ENCODE measurements at regions not wholly inside any gene's neighbourhood (a gene's known extent, or its start where the extent isn't known, plus 50 kb on each side); places are given as distances from the start of the nearest gene placed in this dataset.

- DNase-seq (no peak), ATAC-seq (ENCODE audit: low read depth) (no peak)
- H3K18ac ChIP-seq (ENCODE audit: low read depth, low read length): no peak overlapping the region
- intact Hi-C loops (cut with micrococcal nuclease) (no loop called here), dilution Hi-C loops (cut with HindIII; ENCODE audit: low sequenced_read_pairs, unreplicated experiment) (no loop called here), in situ Hi-C loops (cut with MboI; ENCODE audit: low sequenced_read_pairs) (no loop called here)
- H2BK20ac ChIP-seq (ENCODE audit: low read depth, low read length): no peak overlapping the region
- H3K27me3 ChIP-seq (ENCODE audit: control insufficient read depth, insufficient read depth, low read length): no peaks in the 10 kb centered on the region
- no peak overlapping the region for H4K91ac ChIP-seq (ENCODE audit: insufficient read depth, low read depth, low read length)
- H3K4me2 ChIP-seq (ENCODE audit: low read depth, low read length): no peak overlapping the region
- H3K79me1 ChIP-seq (ENCODE audit: low read depth in 1 of 2, low read length in 2 of 2): no peaks in the 10 kb centered on the region
- no peak overlapping the region for H3K14ac ChIP-seq (replicated peaks; ENCODE audit: low read depth, low read length)
- POLR2A ChIA-PET (ENCODE audit: unreplicated experiment): no interaction called here
- no peak overlapping the region for H2BK120ac ChIP-seq (ENCODE audit: low read depth, low read length)
- no peaks in the 10 kb centered on the region for H4K20me1 ChIP-seq (ENCODE audit: insufficient read depth, low read length)
- H2BK15ac ChIP-seq (ENCODE audit: low read depth, low read length): no peak overlapping the region
- H4K8ac ChIP-seq (ENCODE audit: low read depth in 2 of 2, low read length in 2 of 2): no peak overlapping the region
- no peak overlapping the region for H2BK5ac ChIP-seq (ENCODE audit: low read depth, low read length, poor library complexity, severe bottlenecking)
- no peak overlapping the region for H3K23ac ChIP-seq (ENCODE audit: low read depth, low read length)
- H3K4me3 ChIP-seq (ENCODE audit: insufficient read depth, low read depth, low read length): no peak overlapping the region
- no peaks in the 10 kb centered on the region for H3K9me3 ChIP-seq (ENCODE audit: control insufficient read depth, insufficient read depth, low read length)
- no peaks in the 10 kb centered on the region for H3K9me1 ChIP-seq (ENCODE audit: insufficient read depth, low read length)
- no peak overlapping the region for H3K9ac ChIP-seq (ENCODE audit: low read depth, low read length)
- no peaks in the 10 kb centered on the region for H3K4me1 ChIP-seq (ENCODE audit: control insufficient read depth, insufficient read depth, low read length)
- no peaks in the 10 kb centered on the region for H3K36me3 ChIP-seq (ENCODE audit: control insufficient read depth, insufficient read depth, low read length)
- WGBS, 2 experiments (ENCODE audit: extremely low coverage in 2 of 2, insufficient read length in 1 of 2): no CpG with 5 or more reads among the region's 2 CpGs
- no peak overlapping the region for H3K27ac ChIP-seq (ENCODE audit: insufficient read depth, low read length)
- TF ChIP-seq ELK1 (IDR thresholded peaks at IDR 0.05; ENCODE audit: borderline replicate concordance, low read depth, low read length): no peak
- TF ChIP-seq USF2 (IDR thresholded peaks at IDR 0.05; ENCODE audit: low read depth, low read length): no peak
- TF ChIP-seq MAZ (IDR thresholded peaks at IDR 0.05; ENCODE audit: borderline replicate concordance, low read depth, low read length): no peak
- TF ChIP-seq FOS (IDR thresholded peaks at IDR 0.05; ENCODE audit: low read depth, low read length): no peak
- TF ChIP-seq RFX5 (IDR thresholded peaks at IDR 0.05; ENCODE audit: low read depth, low read length): no peak
- no peak for TF ChIP-seq SMC3 (IDR thresholded peaks at IDR 0.05; ENCODE audit: low read depth, low read length)
- no peak for TF ChIP-seq CTCF (conservative IDR thresholded peaks at IDR 0.05; ENCODE audit: low read depth, low read length)
- no peak overlapping the region for H2AK9ac ChIP-seq (replicated peaks; ENCODE audit: low read depth, low read length, poor library complexity)
- no peak overlapping the region for H3K56ac ChIP-seq (ENCODE audit: extremely low read depth, insufficient read depth, low read length)
- H3K4ac ChIP-seq (ENCODE audit: low read depth, low read length): no peak overlapping the region
- no TSS peak for BruUV-seq (replicated peaks)
- no peak overlapping the region for H2AK5ac ChIP-seq (ENCODE audit: low read depth, low read length)
- CTCF ChIA-PET: no interaction called here
- no peak overlapping the region for H2AFZ ChIP-seq (replicated peaks; ENCODE audit: low read length, poor library complexity)
- no peak overlapping the region for H4K5ac ChIP-seq (ENCODE audit: low read depth, low read length)
Observed at GRCh38 chr13:105291987-105292386, 1243.5 kb downstream of the EFNB2 start.

Data from IMR-90 (cell line).